OCI-LY1 (cell line): ENCODE measurements at regions not wholly inside any gene's neighbourhood (a gene's known extent, or its start where the extent isn't known, plus 50 kb on each side); places are given as distances from the start of the nearest gene placed in this dataset.
"Not testable (repeated sequence)": the region's sequence is repeated elsewhere in the genome, so short reads cannot be mapped to it uniquely, and the experiment has no call there.

ENCODE experiments used
- H2AFZ ChIP-seq: fragments of 200-600 bp; sonication (generic), shearing (Covaris generic); 2 replicates; pipeline ENCODE4 v1.6.0; 2014; ENCODE audit warnings: antibody characterized with exemption, mild to moderate bottlenecking, low read length
- H3F3A ChIP-seq: fragments of 200-600 bp; sonication (generic), shearing (Covaris generic); 2 replicates; pipeline ENCODE4 v1.6.0; 2014; ENCODE audit warnings: mild to moderate bottlenecking, antibody characterized with exemption, low read length, moderate library complexity; ENCODE audit not compliant: insufficient read depth
- H3K27ac ChIP-seq: fragments of 200-600 bp; sonication (generic); 2 replicates; pipeline ENCODE4 v1.5.1; 2014; ENCODE audit warnings: low read length, mixed run types, mild to moderate bottlenecking, low read depth; ENCODE audit not compliant: poor library complexity, severe bottlenecking
- H3K27me3 ChIP-seq: fragments of 200-600 bp; sonication (generic); 2 replicates; pipeline ENCODE4 v1.6.0; 2014; ENCODE audit warnings: antibody characterized with exemption, mild to moderate bottlenecking, low read length, moderate library complexity; ENCODE audit not compliant: insufficient read depth
- H3K36me3 ChIP-seq: fragments of 200-600 bp; sonication (generic); 2 replicates; pipeline ENCODE4 v1.6.1; 2014; ENCODE audit warnings: mild to moderate bottlenecking, antibody characterized with exemption, low read length, moderate library complexity, mixed read lengths; ENCODE audit not compliant: insufficient read depth
- H3K4me1 ChIP-seq: fragments of 200-600 bp; sonication (generic); 2 replicates; pipeline ENCODE4 v1.5.1; 2014; ENCODE audit warnings: mild to moderate bottlenecking, low read length, moderate library complexity; ENCODE audit not compliant: insufficient read depth, severe bottlenecking
- H3K4me2 ChIP-seq: fragments of 200-600 bp; sonication (generic), shearing (Covaris generic); 2 replicates; pipeline ENCODE4 v1.6.1; 2014; ENCODE audit warnings: low read length
- H3K4me3 ChIP-seq: fragments of 200-600 bp; sonication (generic); 2 replicates; pipeline ENCODE4 v1.5.1; 2014; ENCODE audit warnings: low read length, low read depth, mild to moderate bottlenecking, mixed read lengths; ENCODE audit not compliant: poor library complexity, severe bottlenecking
- H3K79me2 ChIP-seq: fragments of 200-600 bp; shearing (Covaris generic); 2 replicates; pipeline ENCODE4 v1.6.1; 2016; ENCODE audit warnings: mixed run types, low read length, mixed read lengths; ENCODE audit not compliant: insufficient read depth
- H3K9ac ChIP-seq: fragments of 200-600 bp; sonication (generic), shearing (Covaris generic); 2 replicates; pipeline ENCODE4 v1.6.1; 2014; ENCODE audit warnings: mild to moderate bottlenecking, low read length, mixed read lengths
- H3K9me2 ChIP-seq: fragments of 200-600 bp; sonication (generic), shearing (Covaris generic); 2 replicates; pipeline ENCODE4 v1.6.1; 2014; ENCODE audit warnings: low read depth, mild to moderate bottlenecking, low read length, mixed read lengths
- H3K9me3 ChIP-seq: fragments of 200-600 bp; shearing (Covaris generic); 2 replicates; pipeline ENCODE4 v1.6.1; 2014; ENCODE audit warnings: low read length, mixed read lengths
- H4K20me1 ChIP-seq: fragments of 200-600 bp; sonication (generic), shearing (Covaris generic); 2 replicates; pipeline ENCODE4 v1.6.0; 2016; ENCODE audit warnings: mild to moderate bottlenecking, low read length; ENCODE audit not compliant: insufficient read depth
- CTCF ChIP-seq: fragments of 200-600 bp; sonication (generic), shearing (Covaris generic); IDR thresholded peaks from 2 replicates; pipeline ENCODE4 v1.5.1; 2017; ENCODE audit warnings: mild to moderate bottlenecking, antibody characterized with exemption, low read length, moderate library complexity, mixed read lengths
- EZH2 ChIP-seq: fragments of 200-600 bp; sonication (generic), shearing (Covaris generic); IDR thresholded peaks from 2 replicates; pipeline ENCODE4 v1.8.0; 2017; ENCODE audit warnings: borderline replicate concordance, mixed run types, mild to moderate bottlenecking, antibody characterized with exemption, low read length, moderate library complexity, mixed read lengths

DNA sequence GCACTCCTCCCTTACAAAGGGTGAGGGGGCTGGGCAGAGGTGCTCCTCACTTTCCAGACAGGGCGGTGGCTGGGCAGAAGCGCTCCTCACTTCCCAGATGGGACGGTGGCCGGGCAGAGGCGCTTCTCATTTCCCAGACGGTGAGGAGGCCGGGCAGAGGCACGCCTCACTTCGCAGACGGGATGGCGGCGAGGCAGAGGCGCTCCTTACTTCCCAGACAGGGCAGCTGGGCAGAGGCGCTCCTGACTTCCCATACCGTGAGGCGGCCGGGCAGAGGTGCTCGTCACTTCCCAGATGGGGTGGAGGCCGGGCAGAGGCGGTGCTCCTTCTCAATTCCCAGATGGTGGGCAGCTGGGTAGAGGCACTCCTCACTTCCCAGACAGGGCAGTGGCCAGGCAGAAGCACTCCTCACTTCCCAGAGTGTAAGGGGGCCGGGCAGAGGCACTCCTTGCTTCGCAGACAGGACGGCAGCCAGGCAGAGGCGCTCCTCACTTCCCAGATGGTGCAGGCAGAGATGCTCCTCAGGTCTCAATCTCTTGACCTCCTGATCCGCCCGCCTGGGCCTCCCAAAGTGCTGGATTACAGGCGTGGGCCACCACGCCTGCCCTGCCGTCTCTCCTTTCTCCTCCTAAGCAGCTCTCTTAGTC, 1623.9 kb upstream of the GOT2 start:
- H3K36me3 ChIP-seq, H3K4me3 ChIP-seq, H3K27ac ChIP-seq, H2AFZ ChIP-seq, H3F3A ChIP-seq, H3K4me1 ChIP-seq, H4K20me1 ChIP-seq, H3K9me3 ChIP-seq, H3K9me2 ChIP-seq, H3K4me2 ChIP-seq, H3K79me2 ChIP-seq, H3K27me3 ChIP-seq, H3K9ac ChIP-seq: not testable (repeated sequence)

- Histone ChIP-seq H3K4me3 (no peak overlapping the region), H3K36me3 (no peaks in the 10 kb centered on the region), H2AFZ (no peak overlapping the region), H3K9ac (no peak overlapping the region), H3K27ac (no peak overlapping the region), H3K9me3 (no peaks in the 10 kb centered on the region), H3K9me2 (no peaks in the 10 kb centered on the region), H4K20me1 (no peaks in the 10 kb centered on the region), H3K79me2 (no peaks in the 10 kb centered on the region), H3K4me1 (no peaks in the 10 kb centered on the region), H3F3A (no peaks in the 10 kb centered on the region), H3K27me3 (no peaks in the 10 kb centered on the region), H3K4me2 (no peak overlapping the region)
- no peak for TF ChIP-seq CTCF
- TF ChIP-seq EZH2 = no peak
Measured at GRCh38 chr16:60346256-60346655, 1612.1 kb upstream of the GOT2 start.

DNA sequence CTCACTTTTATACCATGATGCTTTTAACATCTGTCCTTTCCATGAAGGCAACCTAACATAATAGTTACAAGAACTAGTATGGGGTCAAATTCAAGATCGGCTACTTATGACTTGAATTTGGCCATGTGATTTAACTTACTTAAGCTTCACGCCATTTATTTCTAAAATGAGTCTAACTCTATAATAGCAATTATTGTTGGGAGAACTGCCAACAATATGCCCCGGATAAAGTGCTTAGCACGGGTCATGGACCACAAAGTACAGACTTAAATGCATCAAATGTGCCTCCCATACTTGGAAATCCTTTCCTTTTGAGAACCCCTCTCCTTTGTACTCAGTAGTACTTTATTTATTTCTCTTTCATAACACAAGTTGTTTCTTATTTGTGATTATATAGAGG, 1603.6 kb upstream of the GOT2 start:
- Histone ChIP-seq H3K27me3 (no peaks in the 10 kb centered on the region), H3F3A (no peaks in the 10 kb centered on the region), H3K9me2 (no peaks in the 10 kb centered on the region), H3K4me2 (no peak overlapping the region), H2AFZ (no peak overlapping the region), H3K79me2 (no peaks in the 10 kb centered on the region), H3K36me3 (no peaks in the 10 kb centered on the region), H3K27ac (no peak overlapping the region), H3K4me3 (no peak overlapping the region), H4K20me1 (no peaks in the 10 kb centered on the region), H3K9ac (no peak overlapping the region), H3K9me3 (no peaks in the 10 kb centered on the region), H3K4me1 (no peaks in the 10 kb centered on the region)
- TF ChIP-seq CTCF (no peak), EZH2 (no peak)

- Histone ChIP-seq H3K9me3 (no peaks in the 10 kb centered on the region), H3K4me2 (no peak overlapping the region), H3K27ac (no peak overlapping the region), H3K4me3 (no peak overlapping the region), H4K20me1 (no peaks in the 10 kb centered on the region), H3K9ac (no peak overlapping the region), H3K4me1 (no peaks in the 10 kb centered on the region), H2AFZ (no peak overlapping the region), H3F3A (no peaks in the 10 kb centered on the region), H3K36me3 (no peaks in the 10 kb centered on the region), H3K79me2 (no peaks in the 10 kb centered on the region), H3K9me2 (no peaks in the 10 kb centered on the region), H3K27me3 (no peaks in the 10 kb centered on the region)
- TF ChIP-seq EZH2 (no peak), CTCF (no peak)
Measured at GRCh38 chr16:60331168-60331567, 1597.1 kb upstream of the GOT2 start.
